Gastroesophageal sphincter (tissue), 4 donors: ENCODE measurements at regions not wholly inside any gene's neighbourhood (a gene's known extent, or its start where the extent isn't known, plus 50 kb on each side); places are given as distances from the start of the nearest gene placed in this dataset.

ENCODE experiments used
- ATAC-seq: fragments of 150-250 bp; one replicate; pipeline ENCODE4 v1.9.1; 2016; ENCODE audit warnings: mild to moderate bottlenecking, moderate library complexity
- H3K27ac ChIP-seq, 4 donors: fragments of 200-600 bp; sonication (generic) in 3 of 4; 1 replicate in 3 of 4; 2 replicates in 1 of 4; pipeline ENCODE4 v1.5.1; 2016 to 2019
- H3K27me3 ChIP-seq: fragments of 200-600 bp; sonication (generic); one replicate; pipeline ENCODE4 v1.5.1; 2019
- H3K36me3 ChIP-seq, 2 donors: fragments of 200-600 bp; sonication (generic); one replicate each; pipeline ENCODE4 v1.5.1; 2019; ENCODE audit warnings: control low read depth in 1 of 2
- H3K4me1 ChIP-seq, 3 donors: fragments of 200-600 bp; sonication (generic); 1 replicate in 2 of 3; 2 replicates in 1 of 3; pipeline ENCODE4 v1.5.1; 2016 to 2019; ENCODE audit warnings: control low read depth in 2 of 3
- H3K4me3 ChIP-seq, 2 donors: fragments of 200-600 bp; sonication (generic); one replicate each; pipeline ENCODE4 v1.5.1; 2019; ENCODE audit warnings: mild to moderate bottlenecking in 1 of 2, moderate library complexity in 1 of 2
- H3K9me3 ChIP-seq, 3 donors: fragments of 200-600 bp; sonication (generic); one replicate each; pipeline ENCODE4 v1.5.1; 2017 to 2019; ENCODE audit warnings: control low read depth in 2 of 3
- CTCF ChIP-seq, 4 experiments: fragments of 200-600 bp in 2 of 4; fragments of 450-650 bp in 2 of 4; sonication (generic) in 1 of 4; IDR thresholded peaks; one replicate each; pipeline ENCODE4 v1.5.1; 2017 to 2019; ENCODE audit warnings: antibody characterized with exemption in 4 of 4, mild to moderate bottlenecking in 2 of 4, moderate library complexity in 2 of 4
- EP300 ChIP-seq: sonication (generic); formaldehyde crosslinking; IDR thresholded peaks from one replicate; pipeline ENCODE4 v1.6.1; 2017; ENCODE audit warnings: antibody characterized with exemption, mild to moderate bottlenecking
- POLR2A ChIP-seq, 2 donors: fragments of 450-650 bp; IDR thresholded peaks; one replicate each; pipeline ENCODE4 v1.6.1; 2017; ENCODE audit warnings: antibody characterized with exemption in 2 of 2, mild to moderate bottlenecking in 2 of 2, moderate library complexity in 1 of 2
- POLR2AphosphoS5 ChIP-seq: sonication (generic); formaldehyde crosslinking; IDR thresholded peaks from one replicate; pipeline ENCODE4 v1.6.1; 2017; ENCODE audit warnings: antibody characterized with exemption
- WGBS, 2 donors: methylation state at CpG; one replicate each; pipeline ENCODE4 v1.1.5; 2018; ENCODE audit warnings: low coverage in 1 of 2; 5-methylcytosine and 5-hydroxymethylcytosine counted together

- peaks cover 3% of the 10 kb centered on the region for H3K27me3 ChIP-seq
- H3K27ac ChIP-seq, result no peak overlapping the region
- no peak for ATAC-seq
- 80% methylated on average over 5 of the region's 6 CpGs; no CpG with 5 or more reads in 1 of the 2 donors for WGBS, 2 donors
- TF ChIP-seq POLR2AphosphoS5 (no peak), CTCF (IDR thresholded peaks at IDR 0.05) (no peak), POLR2A (IDR thresholded peaks at IDR 0.05) (no peak), EP300 (no peak)
- no peaks in the 10 kb centered on the region for H3K9me3 ChIP-seq
- H3K4me1 ChIP-seq, result peaks cover 0 to 3% (median 0%) of the 10 kb centered on the region in 3 donors
- H3K4me3 ChIP-seq, result no peak overlapping the region
- no peaks in the 10 kb centered on the region for H3K36me3 ChIP-seq
Observed at GRCh38 chr20:57986666-57987065, 241.8 kb downstream of the ANKRD60 start.

- Histone ChIP-seq H3K9me3 (no peaks in the 10 kb centered on the region), H3K27me3 (peaks cover 3% of the 10 kb centered on the region), H3K4me3 (no peak overlapping the region), H3K36me3 (no peaks in the 10 kb centered on the region), H3K4me1 (no peaks in the 10 kb centered on the region), H3K27ac (no peak overlapping the region)
- TF ChIP-seq POLR2AphosphoS5 (no peak), EP300 (no peak), CTCF (IDR thresholded peaks at IDR 0.05) (no peak), POLR2A (IDR thresholded peaks at IDR 0.05) (no peak)
- WGBS, 2 donors, result 34 to 51% methylated on average over 4 of the region's 5 CpGs
- ATAC-seq, result no peak
Observed at GRCh38 chr20:57985278-57985677, 243.2 kb downstream of the ANKRD60 start.

GRCh38 chr20:57983082-57983481 is 245.4 kb downstream of the ANKRD60 start:
- no peak overlapping the region for H3K4me3 ChIP-seq
- H3K36me3 ChIP-seq, result no peaks in the 10 kb centered on the region
- no peak for ATAC-seq
- H3K9me3 ChIP-seq, result no peaks in the 10 kb centered on the region
- TF ChIP-seq CTCF (IDR thresholded peaks at IDR 0.05) (no peak), EP300 (no peak), POLR2A (IDR thresholded peaks at IDR 0.05) (no peak), POLR2AphosphoS5 (no peak)
- H3K27ac ChIP-seq, result no peak overlapping the region
- peaks cover 3% of the 10 kb centered on the region for H3K27me3 ChIP-seq
- 80% methylated on average over 2 of the region's 9 CpGs; no CpG with 5 or more reads in 1 of the 2 donors for WGBS, 2 donors
- H3K4me1 ChIP-seq, result no peaks in the 10 kb centered on the region

GRCh38 chr20:57980506-57980905 is 247.9 kb downstream of the ANKRD60 start:
- Histone ChIP-seq H3K36me3 (no peaks in the 10 kb centered on the region), H3K4me3 (no peak overlapping the region), H3K4me1 (peaks cover 0 to 7% (median 0%) of the 10 kb centered on the region in 3 donors), H3K27ac (no peak overlapping the region), H3K27me3 (no peaks in the 10 kb centered on the region), H3K9me3 (no peaks in the 10 kb centered on the region)
- 45 to 70% methylated on average over 3 to 4 of the region's 8 CpGs for WGBS, 2 donors
- no peak for TF ChIP-seq POLR2A (IDR thresholded peaks at IDR 0.05)
- no peak for TF ChIP-seq EP300
- no peak for TF ChIP-seq POLR2AphosphoS5
- no peak for TF ChIP-seq CTCF (IDR thresholded peaks at IDR 0.05)
- no peak for ATAC-seq

- H3K27me3 ChIP-seq, result no peaks in the 10 kb centered on the region
- no peak overlapping the region for H3K4me3 ChIP-seq
- H3K4me1 ChIP-seq, result peaks cover 0 to 7% (median 0%) of the 10 kb centered on the region in 3 donors
- no peaks in the 10 kb centered on the region for H3K36me3 ChIP-seq
- H3K9me3 ChIP-seq, result no peaks in the 10 kb centered on the region
- TF ChIP-seq CTCF (IDR thresholded peaks at IDR 0.05), result no peak
- no peak for TF ChIP-seq EP300
- TF ChIP-seq POLR2AphosphoS5, result no peak
- no peak for TF ChIP-seq POLR2A (IDR thresholded peaks at IDR 0.05)
- ATAC-seq, result no peak
- H3K27ac ChIP-seq, result no peak overlapping the region
- 53 to 54% methylated on average over 7 of the region's 7 CpGs for WGBS, 2 donors
Observed at GRCh38 chr20:57977569-57977968, 250.9 kb downstream of the ANKRD60 start.
